OCI-LY3 (cell line): ENCODE measurements at regions not wholly inside any gene's neighbourhood (a gene's known extent, or its start where the extent isn't known, plus 50 kb on each side); places are given as distances from the start of the nearest gene placed in this dataset.

Source experiments
- CTCF ChIP-seq: fragments of 200-600, 300-600 bp; sonication (generic); IDR thresholded peaks from 2 replicates; pipeline ENCODE4 v1.5.1; 2014; ENCODE audit warnings: antibody characterized with exemption, low read length, low read depth
- EZH2phosphoT487 ChIP-seq: fragments of 200-600 bp; shearing (Covaris generic); IDR thresholded peaks from 2 replicates; pipeline ENCODE4 v1.6.1; 2018; ENCODE audit warnings: antibody characterized with exemption, mixed run types, low read depth

GRCh38 chr15:93483923-93484322 is 394.9 kb upstream of the RGMA start:
- TF ChIP-seq CTCF (no peak), EZH2phosphoT487 (no peak)
